GM18867 (cell line): ENCODE measurements at regions not wholly inside any gene's neighbourhood (a gene's known extent, or its start where the extent isn't known, plus 50 kb on each side); places are given as distances from the start of the nearest gene placed in this dataset.
"Not testable (repeated sequence)": the region's sequence is repeated elsewhere in the genome, so short reads cannot be mapped to it uniquely, and the experiment has no call there.

Source experiments
- ATAC-seq: cut with Tn5 transposase; IDR thresholded peaks from one replicate; pipeline ENCODE4 v1.9.1; 2021; ENCODE audit warnings: mild to moderate bottlenecking, moderate library complexity; ENCODE audit not compliant: unreplicated experiment

- ATAC-seq = no peak
These were observed 251.7 kb downstream of the HNMT start for GRCh38 chr2:138215958-138216357.

- no peak for ATAC-seq
These were observed 253.7 kb downstream of the HNMT start for GRCh38 chr2:138217975-138218374.

GRCh38 chr2:138218397-138218796 is 254.1 kb downstream of the HNMT start:
- no peak for ATAC-seq

GRCh38 chr2:138219961-138220360 is 255.7 kb downstream of the HNMT start:
- ATAC-seq = no peak

- ATAC-seq = no peak
These were observed 257.1 kb downstream of the HNMT start for GRCh38 chr2:138221358-138221757.

GRCh38 chr2:138223319-138223718 is 259.0 kb downstream of the HNMT start:
- no peak for ATAC-seq

GRCh38 chr2:138227195-138227594 is 262.9 kb downstream of the HNMT start:
- no peak for ATAC-seq

- ATAC-seq = no peak
These were observed 263.8 kb downstream of the HNMT start for GRCh38 chr2:138228101-138228500.

- ATAC-seq = no peak
These were observed 267.3 kb upstream of the SPOPL start for GRCh38 chr2:138234265-138234664.

GRCh38 chr2:138235041-138235440 is 266.5 kb upstream of the SPOPL start:
- ATAC-seq = no peak

GRCh38 chr2:138236142-138236541 is 265.4 kb upstream of the SPOPL start:
- no peak for ATAC-seq

- ATAC-seq = no peak
These were observed 263.7 kb upstream of the SPOPL start for GRCh38 chr2:138237667-138238384.

GRCh38 chr2:138238908-138239307 is 262.7 kb upstream of the SPOPL start:
- ATAC-seq = no peak

GRCh38 chr2:138239902-138240491 is 261.6 kb upstream of the SPOPL start:
- ATAC-seq = no peak

- ATAC-seq = no peak
These were observed 258.2 kb upstream of the SPOPL start for GRCh38 chr2:138243372-138243771.

- no peak for ATAC-seq
These were observed 257.1 kb upstream of the SPOPL start for GRCh38 chr2:138244501-138244925.

GRCh38 chr2:138245310-138245709 is 256.3 kb upstream of the SPOPL start:
- no peak for ATAC-seq

GRCh38 chr2:138247302-138247701 is 254.3 kb upstream of the SPOPL start:
- no peak for ATAC-seq

GRCh38 chr2:138249207-138249606 is 252.4 kb upstream of the SPOPL start:
- ATAC-seq = no peak

GRCh38 chr2:138250843-138251320 is 250.7 kb upstream of the SPOPL start:
- not testable (repeated sequence) for ATAC-seq

GRCh38 chr2:138252587-138252986 is 249.0 kb upstream of the SPOPL start:
- ATAC-seq = no peak

GRCh38 chr2:138255670-138256069 is 245.9 kb upstream of the SPOPL start:
- ATAC-seq = no peak
